ENCODE measurements at regions not wholly inside any gene's neighbourhood (a gene's known extent, or its start where the extent isn't known, plus 50 kb on each side); places are given as distances from the start of the nearest gene placed in this dataset.

- 40 to 41% methylated on average over 8 of the region's 8 CpGs for WGBS, 2 donors
- Histone ChIP-seq H3K27ac (no peak overlapping the region), H3K36me3 (no peaks in the 10 kb centered on the region), H3K4me3 (no peak overlapping the region), H3K27me3 (peaks cover 0 to 25% (median 6%) of the 10 kb centered on the region in 7 donors), H3K4me1 (peaks cover 0 to 5% (median 0%) of the 10 kb centered on the region in 9 donors), H3K9me3 (no peaks in the 10 kb centered on the region)
- TF ChIP-seq CTCF (IDR thresholded peaks at IDR 0.05): peak; percentile 29 to 77 (median 70)
- intact Hi-C loops (cut with DNase I): loop anchor here in 6 of 10 donors (5.0 to 10.0 kb wide), 4 partner anchors 874 to 1049 kb away; partner anchors contain the start of gene THBS1 (in 4 of the 6)
- ATAC-seq (peak; percentile 55 to 89 (median 78)), DNase-seq (peak in 1 of 2 donors; percentile 13)
These were observed 143.4 kb upstream of the RASGRP1 start for GRCh38 chr15:38707802-38708671.

- Histone ChIP-seq H3K27ac (no peak overlapping the region), H3K4me1 (peaks cover 0 to 5% (median 0%) of the 10 kb centered on the region in 9 donors), H3K27me3 (peaks cover 0 to 23% (median 6%) of the 10 kb centered on the region in 7 donors), H3K36me3 (no peaks in the 10 kb centered on the region), H3K4me3 (no peak overlapping the region), H3K9me3 (no peaks in the 10 kb centered on the region)
- intact Hi-C loops (cut with DNase I): loop anchor here in 6 of 10 donors (5.0 to 10.0 kb wide), 4 partner anchors 874 to 1049 kb away; partner anchors contain the start of gene THBS1 (in 4 of the 6)
- TF ChIP-seq CTCF (IDR thresholded peaks at IDR 0.05): no peak
- ATAC-seq (no peak), DNase-seq (no peak)
- WGBS, 2 donors: 85 to 88% methylated on average over 4 of the region's 4 CpGs
These were observed 144.1 kb upstream of the RASGRP1 start for GRCh38 chr15:38708672-38709180.

GRCh38 chr15:38709196-38709595 is 144.6 kb upstream of the RASGRP1 start:
- no peak overlapping the region for H3K4me3 ChIP-seq
- ATAC-seq (no peak), DNase-seq (no peak)
- WGBS, 2 donors: 93 to 95% methylated on average over 2 of the region's 2 CpGs
- H3K27me3 ChIP-seq: peaks cover 0 to 22% (median 6%) of the 10 kb centered on the region in 7 donors
- no peaks in the 10 kb centered on the region for H3K9me3 ChIP-seq
- no peak overlapping the region for H3K27ac ChIP-seq
- no peaks in the 10 kb centered on the region for H3K36me3 ChIP-seq
- intact Hi-C loops (cut with DNase I): loop anchor here in 6 of 10 donors (5.0 to 10.0 kb wide), 4 partner anchors 873 to 1048 kb away; partner anchors contain the start of gene THBS1 (in 4 of the 6)
- peaks cover 0 to 5% (median 0%) of the 10 kb centered on the region in 9 donors for H3K4me1 ChIP-seq
- no peak for TF ChIP-seq CTCF (IDR thresholded peaks at IDR 0.05)

- WGBS, 2 donors: 38 to 76% methylated on average over 4 of the region's 4 CpGs
- DNase-seq (no peak), ATAC-seq (no peak)
- H3K9me3 ChIP-seq: no peaks in the 10 kb centered on the region
- intact Hi-C loops (cut with DNase I): loop anchor here in 4 of 10 donors (5.0 to 10.0 kb wide), 4 partner anchors 868 to 1050 kb away; partner anchors contain the start of gene THBS1 (in 1 of the 4)
- no peaks in the 10 kb centered on the region for H3K36me3 ChIP-seq
- no peaks in the 10 kb centered on the region for H3K27me3 ChIP-seq
- H3K4me1 ChIP-seq: no peaks in the 10 kb centered on the region
- no peak overlapping the region for H3K4me3 ChIP-seq
- no peak for TF ChIP-seq CTCF (IDR thresholded peaks at IDR 0.05)
- H3K27ac ChIP-seq: no peak overlapping the region
These were observed 149.9 kb upstream of the RASGRP1 start for GRCh38 chr15:38714309-38715072.

Data from heart right ventricle (tissue), 16 donors.